Motor neuron (in vitro differentiated cells): ENCODE measurements at regions not wholly inside any gene's neighbourhood (a gene's known extent, or its start where the extent isn't known, plus 50 kb on each side); places are given as distances from the start of the nearest gene placed in this dataset.
"Not testable (repeated sequence)": the region's sequence is repeated elsewhere in the genome, so short reads cannot be mapped to it uniquely, and the experiment has no call there.

Experiments used
- ATAC-seq, 8 experiments: fragments of 200-7000 bp; cut with Tn5 transposase; replicated peaks in 6 of 8; 2 replicates each; pipeline ENCODE4 v1.8.0; 2021; ENCODE audit warnings: mild to moderate bottlenecking in 8 of 8, moderate library complexity in 8 of 8
- H3K27ac ChIP-seq, 2 donors: fragments of 250-450 bp; sonication (Bioruptor Pico); 2 replicates each; pipeline ENCODE4 v1.9.0; 2021; ENCODE audit warnings: antibody characterized with exemption in 2 of 2, mild to moderate bottlenecking in 2 of 2, moderate library complexity in 1 of 2
- H3K4me1 ChIP-seq, 2 donors: fragments of 250-450 bp; sonication (Bioruptor Pico); replicated peaks in 1 of 2; 2 replicates each; pipeline ENCODE4 v1.6.1; 2021; ENCODE audit warnings: antibody characterized with exemption in 2 of 2, mild to moderate bottlenecking in 2 of 2, moderate library complexity in 1 of 2
- H3K4me3 ChIP-seq, 5 donors: fragments of 250-450 bp; sonication (Bioruptor Pico); 2 replicates each; pipeline ENCODE4 v1.9.0; 2021; ENCODE audit warnings: antibody characterized with exemption in 5 of 5, mild to moderate bottlenecking in 5 of 5, moderate library complexity in 4 of 5
- WGBS, 10 experiments: fragments of 450-650 bp; shearing (Covaris generic); methylation state at CpG; one replicate each; pipeline ENCODE4 v1.0.0; 2022; 5-methylcytosine and 5-hydroxymethylcytosine counted together
- in situ Hi-C, 9 experiments: fragments of 400-800 bp; cut with MboI; loops; one replicate each; pipeline ENCODE4 v1.15.0; 2021; ENCODE audit warnings: low sequenced_read_pairs in 9 of 9, low pct_unique_long_range_greater_than_20kb in 2 of 9; ENCODE audit not compliant: unreplicated experiment in 9 of 9

GRCh38 chr3:75224412-75224811 is 439.7 kb upstream of the FRG2C start:
- ATAC-seq = peak in 3 of 8 experiments; percentile 83 to 100 (median 99)
- H3K27ac ChIP-seq = no peak overlapping the region
- in situ Hi-C loops = no loop called here
- 0 to 100% (median 43%) methylated on average over 1 to 2 of the region's 2 CpGs; no CpG with 5 or more reads in 1 of the 10 experiments for WGBS, 10 experiments
- no peaks in the 10 kb centered on the region for H3K4me1 ChIP-seq
- H3K4me3 ChIP-seq = no peak overlapping the region

DNA sequence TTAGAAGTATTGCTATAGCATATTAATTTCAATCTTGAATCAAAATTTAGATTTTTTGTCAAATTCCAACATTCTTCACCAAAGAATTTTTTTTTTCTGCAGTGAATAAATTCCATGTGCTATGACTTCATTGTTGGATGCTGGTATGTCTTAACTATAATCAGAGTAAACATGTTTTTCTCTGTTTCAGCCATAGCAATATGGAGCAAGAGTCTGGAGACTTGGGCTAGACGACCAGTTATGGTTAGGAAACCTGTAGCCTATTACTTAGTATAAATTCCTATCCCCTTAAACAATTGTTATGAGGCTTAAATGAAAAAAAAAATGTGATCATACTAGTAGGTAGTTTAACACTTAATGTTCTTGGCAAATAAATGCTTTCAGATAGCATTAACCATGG is 431.9 kb upstream of the FRG2C start:
- in situ Hi-C loops = no loop called here
- Histone ChIP-seq H3K4me3 (no peak overlapping the region), H3K27ac (no peak overlapping the region), H3K4me1 (peaks cover 0 to 5% of the 10 kb centered on the region in 2 donors)
- 0 to 100% (median 45%) methylated on average over 1 of the region's 1 CpG; no CpG with 5 or more reads in 2 of the 10 experiments for WGBS, 10 experiments
- no peak for ATAC-seq

GRCh38 chr3:75235631-75236030 is 428.5 kb upstream of the FRG2C start:
- ATAC-seq = peak in 3 of 8 experiments; percentile 26 to 74 (median 48)
- Histone ChIP-seq H3K4me3 (no peak overlapping the region), H3K27ac (no peak overlapping the region), H3K4me1 (peaks cover 0 to 13% of the 10 kb centered on the region in 2 donors)
- WGBS, 10 experiments = 13 to 85% (median 58%) methylated on average over 1 to 4 of the region's 4 CpGs; no CpG with 5 or more reads in 3 of the 10 experiments
- in situ Hi-C loops = no loop called here

- WGBS, 10 experiments = 67 to 100% (median 100%) methylated on average over 1 of the region's 1 CpG; no CpG with 5 or more reads in 2 of the 10 experiments
- H3K4me3 ChIP-seq = no peak overlapping the region
- in situ Hi-C loops = no loop called here
Observed at GRCh38 chr3:75237053-75237452, 427.1 kb upstream of the FRG2C start.

DNA sequence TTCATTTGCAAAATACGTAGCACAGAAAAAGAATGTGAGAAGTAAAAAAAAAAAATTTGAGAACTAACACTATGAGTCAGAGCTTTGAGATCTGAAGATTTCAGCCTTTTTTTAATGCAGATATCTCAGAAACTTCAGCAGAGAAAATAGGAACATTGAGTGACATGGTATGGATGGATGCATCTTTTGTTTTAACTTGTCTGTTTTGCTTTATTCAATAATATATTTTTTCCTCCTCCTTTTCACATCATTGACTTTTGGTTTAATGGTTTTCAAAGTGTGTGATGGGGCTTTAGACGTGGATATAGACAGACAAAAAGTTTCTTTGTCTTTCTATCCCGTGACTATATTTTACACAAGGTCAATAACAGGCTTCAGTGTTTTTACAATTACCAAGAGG is 426.7 kb upstream of the FRG2C start:
- Histone ChIP-seq H3K4me1 (peaks cover 0 to 13% of the 10 kb centered on the region in 2 donors), H3K4me3 (no peak overlapping the region), H3K27ac (no peak overlapping the region)
- ATAC-seq = peak in 5 of 8 experiments; percentile 15 to 81 (median 74)
- 17 to 86% (median 50%) methylated on average over 2 to 3 of the region's 3 CpGs for WGBS, 10 experiments
- in situ Hi-C loops = no loop called here

More at GRCh38 chr3:75237053-75237452, 427.1 kb upstream of the FRG2C start:
- no peak overlapping the region for H3K27ac ChIP-seq
- peaks cover 0 to 13% of the 10 kb centered on the region in 2 donors for H3K4me1 ChIP-seq
- ATAC-seq = peak in 5 of 8 experiments; percentile 22 to 87 (median 74)

- H3K27ac ChIP-seq, in situ Hi-C loops, ATAC-seq, H3K4me3 ChIP-seq: not testable (repeated sequence)
- H3K4me1 ChIP-seq = peaks cover 0 to 13% of the 10 kb centered on the region in 2 donors
- 20 to 100% (median 84%) methylated on average over 2 to 5 of the region's 5 CpGs for WGBS, 10 experiments
Observed at GRCh38 chr3:75241226-75241962, 422.7 kb upstream of the FRG2C start.

- ATAC-seq = no peak
- H3K4me3 ChIP-seq = no peak overlapping the region
- no peak overlapping the region for H3K27ac ChIP-seq
- in situ Hi-C loops = no loop called here
- WGBS, 10 experiments = 19 to 100% (median 83%) methylated on average over 1 to 4 of the region's 4 CpGs; no CpG with 5 or more reads in 1 of the 10 experiments
- peaks cover 0 to 8% of the 10 kb centered on the region in 2 donors for H3K4me1 ChIP-seq
Observed at GRCh38 chr3:75242012-75242735, 422.0 kb upstream of the FRG2C start.

DNA sequence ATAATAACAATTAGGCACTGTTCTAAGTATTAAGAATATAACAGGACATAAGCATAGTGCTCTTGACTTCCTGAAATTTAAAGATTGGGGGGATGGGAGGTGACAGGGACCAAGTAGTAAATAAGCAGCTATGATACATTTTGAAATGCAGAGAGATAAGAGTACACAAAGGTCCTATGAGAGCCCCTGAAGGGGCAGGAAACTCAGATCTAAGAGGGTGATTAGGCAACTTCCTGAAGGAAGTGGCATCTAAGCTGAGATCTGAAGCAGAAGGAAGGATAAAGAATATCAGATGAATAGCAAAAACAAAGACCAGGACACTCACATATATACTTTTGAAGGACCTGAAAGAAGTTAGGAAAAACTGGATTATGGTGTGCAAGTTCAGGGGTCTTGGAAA is 415.2 kb upstream of the FRG2C start:
- no peak for ATAC-seq
- no peak overlapping the region for H3K27ac ChIP-seq
- no peak overlapping the region for H3K4me3 ChIP-seq
- H3K4me1 ChIP-seq = no peaks in the 10 kb centered on the region
- in situ Hi-C loops = no loop called here

- H3K4me1 ChIP-seq = no peaks in the 10 kb centered on the region
- in situ Hi-C loops = no loop called here
- no peak overlapping the region for H3K4me3 ChIP-seq
- no peak overlapping the region for H3K27ac ChIP-seq
- WGBS, 10 experiments = 10 to 100% (median 74%) methylated on average over 1 to 3 of the region's 3 CpGs; no CpG with 5 or more reads in 4 of the 10 experiments
- ATAC-seq = no peak
Observed at GRCh38 chr3:75254685-75255084, 409.4 kb upstream of the FRG2C start.

- H3K4me1 ChIP-seq, H3K4me3 ChIP-seq, H3K27ac ChIP-seq, in situ Hi-C loops: not testable (repeated sequence)
- peak in 5 of 8 experiments; percentile 43 to 96 (median 91) for ATAC-seq
- WGBS, 10 experiments = 0 to 80% (median 56%) methylated on average over 1 to 5 of the region's 5 CpGs
Observed at GRCh38 chr3:75258825-75259683, 405.1 kb upstream of the FRG2C start.

DNA sequence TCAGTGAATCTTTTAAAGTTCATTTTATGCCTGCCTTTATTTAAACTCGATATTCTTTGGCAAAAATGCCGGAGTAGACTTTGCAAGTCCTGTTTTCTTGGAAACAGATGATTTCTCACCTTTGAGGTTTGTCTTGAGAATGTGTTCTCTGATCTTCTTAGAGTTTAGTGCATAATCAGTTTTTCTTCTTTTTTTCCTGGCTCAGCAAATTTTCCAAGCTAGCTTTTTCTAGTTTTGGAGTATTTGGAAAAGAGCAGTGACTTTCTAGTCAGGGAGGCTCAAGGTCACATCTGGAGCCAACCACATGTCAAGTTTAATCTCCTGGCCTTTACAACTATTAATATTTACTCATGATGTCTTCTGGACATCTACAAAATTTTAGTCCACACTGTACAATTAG is 403.2 kb upstream of the FRG2C start:
- ATAC-seq, H3K4me3 ChIP-seq, H3K27ac ChIP-seq, in situ Hi-C loops, H3K4me1 ChIP-seq: not testable (repeated sequence)
- WGBS, 10 experiments = 44 to 100% (median 83%) methylated on average over 1 to 2 of the region's 2 CpGs; no CpG with 5 or more reads in 4 of the 10 experiments

DNA sequence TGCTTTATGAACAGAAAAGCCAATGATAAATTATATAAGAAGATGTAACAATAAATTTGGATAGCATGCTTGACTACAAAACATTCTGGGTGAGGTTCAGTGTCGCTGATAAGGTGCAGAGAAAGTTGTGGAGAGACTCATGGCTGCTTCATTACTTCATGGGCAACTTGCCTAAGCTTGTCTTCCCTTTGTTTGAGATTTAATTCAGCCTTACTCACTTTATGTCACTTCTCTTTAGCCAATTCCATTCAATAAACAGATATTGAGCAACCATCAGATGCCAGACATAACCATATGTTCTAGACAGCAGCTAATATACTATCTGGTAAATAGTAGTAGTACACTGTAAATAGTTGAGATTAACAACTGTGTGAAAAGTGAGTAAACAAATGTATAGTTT is 401.5 kb upstream of the FRG2C start:
- in situ Hi-C loops = no loop called here

GRCh38 chr3:75265897-75266296 is 398.2 kb upstream of the FRG2C start:
- 60 to 100% (median 93%) methylated on average over 1 to 3 of the region's 3 CpGs for WGBS, 10 experiments
- no peak for ATAC-seq
- no peak overlapping the region for H3K27ac ChIP-seq
- H3K4me1 ChIP-seq = no peaks in the 10 kb centered on the region
- no peak overlapping the region for H3K4me3 ChIP-seq
- in situ Hi-C loops = no loop called here

More for the DNA sequence above, 401.5 kb upstream of the FRG2C start:
- no peak for ATAC-seq
- Histone ChIP-seq H3K4me1 (no peaks in the 10 kb centered on the region), H3K27ac (no peak overlapping the region), H3K4me3 (no peak overlapping the region)
- 40 to 100% (median 63%) methylated on average over 1 of the region's 1 CpG; no CpG with 5 or more reads in 4 of the 10 experiments for WGBS, 10 experiments
